HL-60/S4 treated with phorbol 12-myristate 13-acetate at 8.2 ng/mL for 4 days and 3 days (cell line): ENCODE measurements at regions not wholly inside any gene's neighbourhood (a gene's known extent, or its start where the extent isn't known, plus 50 kb on each side); places are given as distances from the start of the nearest gene placed in this dataset.

Experiments used
- in situ Hi-C: fragments of 300-500 bp; cut with MboI; formaldehyde crosslinking; loops from 2 replicates; pipeline ENCODE4 v1.15.0; 2022; ENCODE audit warnings: low sequenced_read_pairs

DNA sequence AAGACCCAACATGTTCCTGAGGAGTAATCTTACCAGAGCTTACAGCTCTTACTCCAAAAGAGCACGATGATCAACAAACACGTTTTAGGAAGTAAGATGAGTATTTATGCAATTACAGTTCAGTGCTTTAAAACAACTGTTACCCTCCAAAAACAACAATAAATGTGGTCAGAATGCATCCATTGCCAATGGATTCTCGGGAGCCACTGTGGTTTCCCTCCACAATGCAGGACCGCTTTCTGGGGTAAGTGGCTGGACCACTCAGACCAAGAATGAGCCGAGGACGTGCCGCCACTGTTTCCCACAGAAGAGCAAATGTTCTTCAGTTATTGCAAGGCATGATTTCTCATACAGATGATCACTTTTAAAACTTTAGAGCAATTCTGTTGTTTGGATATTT, 232.3 kb upstream of the MKLN1 start:
- in situ Hi-C loops: no loop called here

DNA sequence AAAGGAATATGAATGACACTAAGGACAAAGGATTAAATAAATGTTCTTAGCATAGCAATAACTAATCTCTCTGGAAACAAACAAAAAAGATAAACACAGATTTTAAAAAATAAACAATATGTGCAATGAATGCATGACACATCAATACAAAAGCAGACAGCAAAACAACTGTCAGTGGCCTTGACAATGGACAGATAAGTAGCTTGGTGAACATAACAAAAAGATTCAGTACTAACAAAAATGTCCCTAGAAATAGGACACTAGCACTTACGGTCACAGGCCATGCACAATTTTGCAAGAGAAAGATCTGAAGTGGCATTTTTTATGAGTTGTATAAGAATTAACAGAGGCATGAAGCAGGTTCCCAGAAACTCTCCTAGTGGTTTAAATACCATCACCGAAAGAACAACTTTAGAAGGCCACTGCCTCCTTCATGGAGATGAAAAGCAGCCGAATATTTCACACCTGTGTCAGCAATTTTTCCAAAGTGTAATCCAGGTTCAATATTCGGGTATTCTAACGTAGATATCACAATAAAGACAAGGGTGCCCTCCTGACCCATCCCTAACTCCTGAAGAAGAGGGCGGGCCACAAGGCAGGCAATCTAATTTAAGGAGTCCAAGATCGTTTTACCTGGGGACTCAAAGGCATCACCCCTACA, 231.3 kb upstream of the MKLN1 start:
- in situ Hi-C loops: no loop called here

DNA sequence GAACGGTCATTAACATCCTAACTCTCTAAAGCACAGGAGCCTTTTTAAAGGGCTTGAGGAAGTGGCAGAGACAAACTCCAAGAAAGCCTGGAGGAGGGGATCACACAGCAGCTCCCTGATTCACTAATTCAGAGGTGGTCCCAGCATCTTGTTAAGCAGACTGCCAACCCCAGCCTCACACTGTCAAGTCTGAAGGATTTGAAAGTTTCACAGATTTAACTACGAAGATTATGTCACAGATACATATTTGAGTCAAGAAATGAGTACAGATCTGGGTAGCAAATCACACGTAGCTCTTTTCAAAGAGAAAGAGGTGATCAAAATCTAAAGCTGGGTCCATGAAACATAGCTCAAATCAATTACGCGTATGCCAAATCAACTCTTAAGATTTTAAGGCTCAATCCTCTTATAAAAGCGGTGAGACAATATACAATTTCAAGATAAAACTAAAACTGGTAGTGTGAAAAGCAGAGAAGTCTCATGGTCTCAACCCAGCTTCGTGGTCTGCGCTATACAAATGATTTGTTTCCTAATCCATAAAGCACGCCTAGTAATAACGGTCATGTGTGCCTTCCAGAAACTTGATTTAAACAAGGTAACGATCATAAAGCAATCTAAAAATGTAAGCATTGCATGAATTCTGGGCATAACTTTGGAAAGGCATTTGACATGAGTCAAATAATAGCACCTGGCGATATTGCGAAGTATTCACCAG, 229.9 kb upstream of the MKLN1 start:
- in situ Hi-C loops: no loop called here

DNA sequence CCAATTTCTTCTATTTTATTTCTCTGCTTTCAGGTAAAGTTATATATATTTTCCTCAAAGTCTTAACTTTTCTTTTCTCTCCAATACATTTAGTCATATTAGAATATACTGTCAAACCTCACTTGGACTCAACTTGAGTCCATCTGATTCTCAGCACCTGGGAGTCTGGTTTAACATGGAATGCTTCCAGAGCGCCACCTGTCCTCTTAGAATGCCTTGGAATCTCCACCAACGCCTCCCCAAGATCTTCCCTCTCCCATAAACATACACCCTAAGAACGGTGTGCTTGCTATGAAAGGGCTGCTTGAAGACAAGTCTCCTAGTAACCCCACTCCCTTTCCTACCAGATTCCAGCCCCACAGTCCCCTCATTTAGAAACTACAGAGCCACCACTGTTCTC, 229.1 kb upstream of the MKLN1 start:
- in situ Hi-C loops: no loop called here

DNA sequence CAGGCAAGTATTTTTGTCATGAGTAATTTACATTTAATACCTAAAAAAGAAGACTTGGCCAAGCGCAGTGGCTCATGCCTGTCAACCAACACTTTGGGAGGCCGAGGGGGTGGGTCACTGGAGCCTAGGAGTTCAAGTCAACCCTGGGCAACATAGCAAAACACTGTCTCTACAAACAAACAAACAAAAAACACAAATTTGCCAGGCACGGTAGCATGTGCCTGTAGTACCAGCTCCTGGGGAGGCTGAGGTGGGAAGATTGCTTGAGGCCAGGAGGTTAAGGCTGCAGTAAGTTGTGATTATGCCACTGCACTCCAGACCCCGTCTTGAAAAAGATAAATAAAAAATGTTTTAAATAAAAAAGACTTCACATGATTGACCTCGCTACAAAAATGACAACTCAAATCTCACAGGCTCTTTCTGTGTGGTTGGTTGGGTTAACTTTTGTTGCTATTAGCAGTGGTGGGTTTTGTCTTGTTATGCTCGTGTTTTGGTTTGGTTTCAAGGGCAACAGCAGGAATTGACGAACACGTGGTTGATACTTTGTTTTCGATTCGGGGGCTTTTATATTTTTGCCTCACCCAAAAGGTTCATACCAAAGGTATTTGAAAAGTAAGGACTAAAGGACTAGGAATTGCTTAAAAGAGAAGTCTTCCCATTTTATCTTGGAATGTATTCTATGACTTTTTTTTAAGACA, 227.2 kb upstream of the MKLN1 start:
- in situ Hi-C loops: no loop called here

DNA sequence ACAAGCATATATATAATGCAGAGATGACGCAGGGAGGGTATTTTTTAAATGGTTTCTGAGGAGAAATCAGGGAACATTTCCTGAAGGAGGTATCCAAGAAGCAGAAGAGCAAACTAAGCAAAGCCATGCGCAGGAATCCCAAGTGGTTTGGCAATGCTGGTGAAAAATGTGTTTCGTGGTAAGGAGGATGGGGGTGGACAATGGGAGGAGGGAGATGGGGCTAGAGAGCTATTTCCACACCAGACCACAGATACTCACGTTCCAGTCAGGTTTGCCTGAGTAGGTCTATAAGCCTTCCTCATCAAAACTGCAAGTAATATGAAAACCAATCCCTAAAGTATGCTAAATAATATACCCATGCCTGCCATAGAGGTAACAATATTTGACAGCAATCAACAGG, 223.7 kb upstream of the MKLN1 start:
- in situ Hi-C loops: no loop called here

DNA sequence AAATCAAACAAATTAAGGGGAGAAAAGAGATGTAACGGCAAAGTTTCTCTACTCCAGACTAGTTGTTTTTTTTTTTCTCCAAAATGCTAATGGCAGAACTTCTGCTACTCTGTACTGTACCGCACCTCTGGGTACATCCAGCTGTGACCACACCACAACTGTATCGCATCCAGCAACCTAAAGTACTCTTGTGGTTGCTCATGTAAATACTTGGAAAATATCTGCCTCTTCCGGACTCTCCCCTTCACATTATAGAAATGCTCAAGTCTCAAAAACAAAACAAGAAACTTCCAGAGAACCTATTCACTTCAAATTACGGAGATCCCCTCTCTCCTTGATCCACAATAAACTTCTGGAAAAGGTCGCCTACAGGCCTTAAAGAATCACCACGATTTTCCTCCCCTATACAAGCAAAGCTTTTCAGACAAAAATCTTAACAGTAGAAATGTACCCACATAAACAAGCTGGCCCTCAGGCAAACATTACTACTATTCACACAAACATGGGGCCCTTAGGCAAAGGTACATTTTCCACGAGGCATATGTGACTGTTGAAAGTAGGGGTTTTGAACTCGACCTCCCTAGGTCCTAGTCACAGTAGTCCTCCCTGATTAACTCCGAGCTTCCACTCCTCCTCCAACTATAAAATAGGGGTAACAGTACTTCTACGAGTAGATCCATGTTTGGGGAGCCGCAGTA, 222.9 kb upstream of the MKLN1 start:
- in situ Hi-C loops: no loop called here

DNA sequence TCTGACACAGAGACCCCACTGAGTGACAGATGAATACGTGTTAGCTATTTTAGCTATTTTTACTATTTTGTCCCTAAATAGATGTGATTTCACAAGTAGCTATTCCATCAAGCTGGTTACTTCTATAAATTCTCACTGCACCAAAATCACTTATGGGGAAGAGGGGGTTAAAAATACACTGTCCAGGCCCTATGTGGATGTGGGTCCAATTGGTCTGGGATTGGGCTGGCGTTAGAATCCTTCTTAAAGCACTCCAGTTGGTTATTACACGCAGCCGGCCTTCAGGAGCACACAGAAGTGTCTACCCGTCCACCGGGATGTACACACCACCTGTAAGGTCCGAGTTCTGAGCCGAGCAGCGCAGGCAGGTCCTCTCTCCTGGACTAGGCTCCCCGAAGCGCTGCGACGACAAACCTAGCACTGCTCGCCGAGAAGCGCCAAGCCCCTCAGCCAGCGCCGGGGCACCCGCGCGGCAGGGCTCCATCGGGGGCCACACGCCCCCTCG, 222.3 kb upstream of the MKLN1 start:
- in situ Hi-C loops: no loop called here

DNA sequence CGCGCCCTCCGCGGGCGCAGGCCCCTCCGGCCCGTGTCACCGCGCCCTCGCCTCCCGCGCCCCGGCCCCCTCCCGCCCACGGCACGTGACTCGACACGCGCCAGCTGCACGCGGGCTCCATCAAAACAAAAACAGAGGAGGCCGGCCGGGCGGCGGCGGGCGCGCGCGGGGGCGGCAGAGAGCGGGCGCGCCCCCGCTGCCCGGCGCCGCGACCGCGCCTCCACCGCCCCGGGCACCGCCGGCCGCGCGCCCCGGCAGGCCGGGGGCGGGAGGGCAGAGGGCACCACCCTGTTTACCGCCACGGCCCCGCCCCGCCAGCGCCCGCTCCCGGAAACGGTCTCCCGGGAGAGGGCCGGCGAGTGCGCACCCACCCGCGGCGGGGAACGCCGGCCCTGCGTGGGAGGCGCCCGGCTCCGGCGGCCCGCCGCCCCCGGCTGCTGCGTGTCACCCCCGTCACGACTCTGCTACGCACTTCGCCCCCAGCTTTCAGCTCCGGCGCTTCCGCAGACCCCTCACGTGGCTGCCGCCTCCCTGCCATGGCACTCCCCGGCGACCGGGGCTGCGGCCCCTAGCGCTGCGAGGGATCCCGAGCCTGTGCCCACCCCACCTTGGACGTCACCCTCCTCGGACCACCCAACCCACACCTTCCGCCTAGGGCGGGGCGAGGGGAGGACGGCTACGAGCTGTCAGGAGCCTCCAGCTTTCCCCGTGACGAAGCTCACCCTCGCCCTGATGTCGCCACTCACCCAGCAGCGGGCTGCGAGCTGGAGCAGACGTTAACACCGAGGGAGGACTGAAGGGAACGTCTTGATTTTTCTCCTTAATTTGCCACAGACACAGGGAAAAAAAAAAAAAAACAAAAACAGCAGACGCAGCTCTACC, 221.6 kb upstream of the MKLN1 start:
- in situ Hi-C loops: no loop called here

DNA sequence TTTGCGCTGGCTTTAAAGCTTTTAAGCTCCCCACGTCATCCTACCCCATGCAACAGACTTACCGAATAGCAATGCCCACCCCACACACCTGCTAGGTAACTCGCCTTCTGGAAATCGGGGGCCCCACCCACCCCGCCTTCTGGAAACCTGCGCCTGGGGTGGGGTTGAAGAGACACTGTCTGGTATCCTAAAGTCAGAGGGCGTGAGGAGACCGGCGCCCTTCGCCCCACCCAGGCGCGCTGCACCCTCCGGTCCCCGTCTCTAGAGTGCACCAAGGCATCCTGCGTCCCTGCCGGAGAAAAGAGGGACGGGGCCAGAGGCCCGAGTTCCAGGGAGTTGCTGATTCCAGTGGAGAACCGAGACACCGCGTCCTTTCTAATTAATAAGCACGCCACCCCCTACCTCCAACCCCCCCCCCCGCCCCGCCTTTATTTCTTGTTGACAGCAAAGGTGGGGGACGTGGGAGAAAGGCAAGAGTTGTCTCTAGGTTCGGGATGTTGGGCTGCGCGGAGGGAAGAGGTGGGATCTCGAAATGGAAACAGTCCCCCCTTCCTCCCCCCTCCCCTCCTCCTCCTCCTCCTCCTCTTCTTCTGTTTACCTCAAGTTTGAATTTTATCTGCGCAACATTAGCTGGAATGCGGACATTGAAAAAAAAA, 220.9 kb upstream of the MKLN1 start:
- in situ Hi-C loops: no loop called here

DNA sequence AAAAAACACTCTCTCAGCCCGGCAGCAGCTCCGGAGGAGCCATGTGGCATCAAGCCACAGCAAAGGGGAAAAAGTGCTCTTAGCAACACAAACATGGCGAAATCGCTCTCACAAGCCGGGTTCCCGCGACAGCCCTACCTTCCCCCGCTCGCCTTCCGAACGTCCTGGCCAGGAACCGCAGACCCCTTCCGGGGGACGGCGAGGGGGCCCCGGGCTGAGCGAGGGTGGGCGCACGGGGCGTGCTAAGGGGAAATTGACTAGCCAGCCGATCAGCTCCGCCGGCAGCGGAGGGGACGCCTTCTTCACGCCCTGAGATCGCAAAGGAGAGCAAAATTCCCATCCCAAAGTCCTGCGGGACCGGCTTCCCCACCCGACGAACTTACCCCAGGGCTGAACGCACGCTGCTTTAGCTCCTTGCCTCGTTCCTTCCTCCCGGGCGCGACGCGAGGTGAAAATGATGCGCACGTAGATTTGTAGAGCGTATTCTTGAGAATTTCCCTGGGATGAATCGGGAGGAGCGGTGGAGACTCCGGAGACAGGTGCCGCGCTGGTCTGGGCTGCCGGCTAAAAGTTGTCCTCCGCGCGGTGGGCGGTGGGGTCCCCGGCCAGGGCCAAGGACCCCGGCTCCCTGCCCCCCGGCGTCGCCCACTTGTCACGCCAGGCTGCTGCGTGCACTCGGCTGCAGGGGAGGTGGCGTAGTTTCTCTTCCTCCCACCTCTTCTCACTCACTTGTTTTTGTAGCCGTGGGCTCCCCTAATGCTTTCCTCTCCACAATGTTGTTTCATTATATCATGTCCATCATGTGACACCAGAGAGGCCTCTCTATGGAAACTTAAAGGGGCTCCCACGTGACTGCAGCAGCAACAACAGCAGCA, 220.1 kb upstream of the MKLN1 start:
- in situ Hi-C loops: no loop called here

DNA sequence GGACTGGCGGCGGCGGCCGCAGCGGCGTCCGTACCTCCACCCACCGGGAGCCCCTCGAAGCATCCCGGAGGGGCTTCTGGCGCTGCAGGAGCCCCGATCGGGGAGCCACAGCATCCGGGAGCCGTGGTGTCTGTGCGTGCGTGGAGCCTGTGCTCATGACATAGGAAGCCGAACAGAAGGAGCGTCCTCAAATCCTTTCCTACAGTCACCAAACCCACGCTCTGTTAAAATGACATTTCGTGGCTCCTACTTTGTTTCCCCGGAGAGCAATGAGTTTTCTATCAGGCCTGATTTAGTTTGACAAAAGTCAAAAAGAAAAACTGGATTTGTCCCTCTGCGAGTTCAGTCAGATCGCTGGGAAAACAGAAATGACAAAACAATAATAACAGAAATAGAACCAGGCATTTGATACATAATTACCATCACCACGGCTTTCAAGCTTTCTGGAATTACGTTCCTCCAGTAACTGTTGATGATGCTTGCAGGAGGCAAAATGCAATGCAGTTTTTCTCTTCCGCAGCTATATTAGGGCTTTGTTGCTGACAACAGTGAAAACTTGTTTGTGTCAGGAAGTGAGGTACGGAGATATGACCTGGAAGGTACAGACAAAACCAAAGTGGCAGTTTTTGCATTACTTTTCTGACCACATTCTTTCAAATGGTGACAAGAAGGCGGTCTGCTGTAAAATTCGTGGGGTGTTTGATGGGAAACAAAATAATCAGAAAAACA, 219.3 kb upstream of the MKLN1 start:
- in situ Hi-C loops: no loop called here

DNA sequence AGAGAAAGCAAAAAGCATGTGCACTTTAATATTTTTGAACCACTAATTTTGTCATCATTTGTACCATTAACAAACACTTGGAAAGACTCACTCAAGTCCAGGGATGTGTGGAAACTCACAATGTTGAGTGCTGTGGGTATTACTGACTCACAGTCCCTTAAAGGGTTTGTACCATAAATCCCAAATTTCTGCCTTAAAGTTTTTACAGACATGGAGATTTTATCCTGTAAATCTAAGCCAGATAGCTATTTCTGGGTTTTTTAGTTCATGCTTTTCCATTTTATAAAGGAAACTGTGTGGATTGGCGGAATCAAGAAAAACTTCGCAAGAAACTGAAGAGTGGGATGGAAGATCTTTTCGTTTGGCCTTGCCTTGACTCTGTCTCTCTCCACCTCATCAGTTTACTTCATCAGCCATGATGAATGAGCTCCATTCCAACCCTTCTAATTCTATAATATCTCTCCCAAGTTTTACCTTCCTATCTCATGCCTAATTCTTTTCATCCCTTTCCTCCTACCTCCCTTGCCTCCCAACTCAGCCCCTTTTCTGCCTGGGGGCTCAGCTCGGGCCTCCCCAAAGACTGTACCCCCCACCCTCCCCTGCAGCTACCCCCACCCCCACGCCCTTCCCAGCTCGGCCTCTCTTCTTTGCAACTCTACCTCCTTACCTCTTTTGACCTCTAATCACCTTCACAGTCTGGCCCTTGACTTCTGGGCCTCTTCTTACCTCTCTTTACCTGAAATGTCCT, 218.5 kb upstream of the MKLN1 start:
- in situ Hi-C loops: no loop called here

DNA sequence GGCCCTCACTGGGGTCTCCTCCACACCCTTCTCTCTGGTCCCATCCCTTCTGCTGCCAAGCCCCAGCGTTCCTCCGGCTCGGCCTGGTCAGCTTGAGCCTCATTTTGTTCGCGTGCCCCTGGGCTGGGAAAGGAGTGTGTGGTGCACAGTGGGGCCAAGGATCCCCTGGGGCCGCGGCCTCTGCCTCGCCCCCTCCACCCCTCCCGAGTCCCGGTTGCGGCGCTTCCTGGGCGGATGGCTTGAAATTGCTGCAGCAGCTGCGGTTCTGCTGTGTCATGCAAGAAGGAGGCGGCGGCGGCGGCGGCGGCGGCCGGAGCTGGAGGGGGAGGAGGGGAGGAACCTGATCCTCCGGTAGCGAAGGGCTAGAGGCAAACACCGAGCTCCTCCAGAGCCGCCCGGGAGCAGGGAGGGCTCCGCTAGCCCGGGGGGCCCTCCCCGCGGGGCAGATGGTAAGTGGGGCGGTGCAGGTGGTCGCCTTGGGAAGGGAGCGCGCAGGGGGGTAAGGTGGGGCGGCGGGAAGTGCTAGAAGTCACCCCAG, 217.8 kb upstream of the MKLN1 start:
- in situ Hi-C loops: no loop called here

DNA sequence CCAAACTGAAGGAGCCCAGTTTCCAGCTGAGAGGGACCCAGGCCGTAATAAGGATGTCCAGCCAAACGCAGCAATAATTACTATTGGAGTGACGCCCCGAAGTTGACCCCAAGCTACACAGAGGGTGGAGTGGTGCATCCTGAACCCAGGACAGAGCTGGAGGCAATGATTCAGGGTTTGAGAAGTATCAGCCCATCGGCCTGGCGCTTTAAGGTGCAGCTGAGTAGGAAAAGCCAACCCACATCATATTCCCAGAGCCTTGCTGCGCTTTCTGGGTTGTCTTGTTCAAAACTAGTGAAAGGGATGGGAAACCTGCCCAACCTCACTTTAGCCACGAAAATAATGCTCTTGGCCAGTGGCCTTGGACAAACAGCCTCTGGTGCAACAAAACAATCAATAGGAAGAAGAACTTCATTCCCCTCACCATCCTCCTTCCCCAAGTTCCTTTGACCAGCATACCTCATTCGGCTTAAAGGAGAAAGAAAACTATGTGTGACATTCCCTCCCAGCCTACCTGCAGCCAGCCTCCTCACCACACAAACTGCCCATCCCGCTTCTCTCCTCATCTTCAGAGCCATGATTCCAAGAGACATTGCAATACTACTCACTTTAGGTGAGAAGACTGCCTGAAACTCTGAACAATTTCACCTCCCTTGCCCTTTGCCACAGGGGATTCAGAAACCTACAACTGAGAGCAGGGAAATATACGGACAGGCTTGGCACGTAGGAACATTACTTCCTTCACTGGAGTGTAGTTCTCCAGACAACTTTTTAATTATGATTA, 217.2 kb upstream of the MKLN1 start:
- in situ Hi-C loops: no loop called here

DNA sequence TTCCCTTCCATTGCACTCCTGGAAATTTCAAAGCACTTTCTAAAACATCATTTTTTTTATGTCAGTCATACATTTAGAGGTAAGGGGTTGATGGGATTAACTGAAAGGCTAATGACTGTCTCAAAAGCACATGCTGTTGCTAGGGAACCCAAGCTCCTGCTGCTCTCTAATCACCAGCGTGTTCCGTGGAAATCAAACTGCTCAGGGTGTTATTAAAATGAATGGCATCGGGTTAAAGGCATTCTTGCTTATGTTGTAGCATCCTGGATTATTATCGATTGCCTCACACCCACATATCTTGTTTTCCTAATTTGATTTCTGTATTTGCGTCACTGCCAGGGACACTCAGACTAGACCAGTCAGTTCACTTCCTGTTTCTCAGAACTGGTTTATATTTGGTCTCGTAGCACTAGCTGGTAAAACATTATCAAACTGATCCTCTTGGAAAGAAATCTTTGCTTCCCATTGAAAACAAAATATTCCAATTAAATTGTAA, 216.5 kb upstream of the MKLN1 start:
- in situ Hi-C loops: no loop called here
